Bronchial epithelial cell (primary cell): ENCODE measurements at regions not wholly inside any gene's neighbourhood (a gene's known extent, or its start where the extent isn't known, plus 50 kb on each side); places are given as distances from the start of the nearest gene placed in this dataset.

ENCODE experiments used
- DNase-seq: peaks from one replicate; pipeline ENCODE4 v3.0.0-alpha.2; 2010; ENCODE audit warnings: low read depth
- FAIRE-seq: peaks from 2 replicates; lab custom pipeline; 2011; peaks lifted over from hg19 to GRCh38; lab: Jason Lieb, UNC
- H3K27me3 ChIP-seq: 2 replicates; pipeline ENCODE4 v1.5.1; 2011; ENCODE audit warnings: low read length; ENCODE audit not compliant: control insufficient read depth, insufficient read depth
- H3K36me3 ChIP-seq: 2 replicates; pipeline ENCODE4 v1.5.1; 2011; ENCODE audit warnings: low read length; ENCODE audit not compliant: control insufficient read depth, insufficient read depth
- H3K4me3 ChIP-seq: 2 replicates; pipeline ENCODE4 v1.5.1; 2011; ENCODE audit warnings: mild to moderate bottlenecking, low read depth, low read length, control low read depth
- CTCF ChIP-seq: IDR thresholded peaks from 2 replicates; pipeline ENCODE4 v1.5.1; 2011; ENCODE audit warnings: mild to moderate bottlenecking, moderate library complexity, low read length, control low read depth, inconsistent platforms; ENCODE audit not compliant: insufficient read depth, severe bottlenecking

- no peak for FAIRE-seq
- H3K36me3 ChIP-seq, result no peaks in the 10 kb centered on the region
- TF ChIP-seq CTCF, result no peak
- H3K4me3 ChIP-seq, result no peak overlapping the region
- DNase-seq, result no peak
- peaks cover 3% of the 10 kb centered on the region for H3K27me3 ChIP-seq
Measured at GRCh38 chr1:25055961-25056360, 125.9 kb upstream of the RUNX3 start.

DNA sequence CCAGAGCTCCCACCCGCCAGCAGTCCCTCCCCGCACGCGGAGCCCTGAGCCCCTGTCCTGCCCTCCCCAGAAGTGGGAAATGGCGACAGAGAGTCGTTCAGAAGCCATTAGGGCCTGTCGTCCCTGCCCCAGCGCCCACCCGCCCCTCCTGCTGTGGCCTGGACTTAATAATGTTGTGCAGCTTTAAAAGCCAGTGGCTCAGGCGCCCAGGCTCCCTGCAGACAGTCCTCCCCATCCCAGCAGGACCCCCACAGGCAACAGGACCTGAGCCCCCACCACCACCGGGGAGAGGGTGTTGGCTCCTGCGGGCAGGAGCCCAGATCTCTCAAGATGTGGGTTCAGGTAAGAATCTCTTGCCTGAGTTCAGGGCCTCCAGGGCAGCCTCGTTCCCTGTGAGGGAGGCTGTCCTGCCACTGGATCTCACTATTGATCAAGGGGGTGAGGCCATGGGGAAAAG, 125.3 kb upstream of the RUNX3 start:
- peaks cover 3% of the 10 kb centered on the region for H3K27me3 ChIP-seq
- FAIRE-seq, result no peak

GRCh38 chr1:25054526-25055323, 124.6 kb upstream of the RUNX3 start:
- FAIRE-seq, result no peak
- no peak for TF ChIP-seq CTCF
- Histone ChIP-seq H3K27me3 (peaks cover 3% of the 10 kb centered on the region), H3K4me3 (no peak overlapping the region), H3K36me3 (no peaks in the 10 kb centered on the region)
- no peak for DNase-seq

More for the DNA sequence above, 125.3 kb upstream of the RUNX3 start:
- no peak for TF ChIP-seq CTCF
- Histone ChIP-seq H3K4me3 (no peak overlapping the region), H3K36me3 (no peaks in the 10 kb centered on the region)
- no peak for DNase-seq

DNA sequence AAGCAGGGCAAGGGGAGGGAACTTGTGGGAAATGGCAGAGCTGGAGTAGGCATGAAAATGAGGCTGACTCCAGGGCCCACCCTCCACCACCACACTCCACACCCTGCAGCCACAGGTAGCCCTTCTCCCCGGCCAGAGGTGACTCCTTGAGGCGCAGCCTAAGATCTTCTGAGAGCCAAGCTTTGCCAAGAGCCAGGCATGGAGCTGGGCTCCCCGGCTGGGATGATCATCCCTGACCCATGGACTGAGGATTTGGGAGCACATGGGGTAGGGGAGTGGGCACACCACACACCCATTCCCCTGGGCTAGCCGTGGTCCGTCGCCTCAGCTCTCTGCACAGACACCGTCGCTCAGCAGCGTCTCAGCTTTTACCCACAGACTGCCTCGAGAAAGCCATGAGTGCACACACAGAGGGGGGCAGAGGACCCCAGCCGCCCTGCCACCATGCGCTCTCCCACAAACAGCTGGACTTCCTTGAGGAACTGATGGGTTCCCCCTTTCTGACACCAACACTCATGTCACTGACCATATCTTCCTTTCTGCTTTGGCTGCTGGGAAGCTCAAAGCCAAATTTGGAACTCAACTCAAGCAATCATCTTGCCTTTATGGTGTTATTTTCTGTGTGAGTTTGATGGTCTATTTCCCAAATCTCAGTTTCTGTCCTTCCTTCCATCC, 123.6 kb upstream of the RUNX3 start:
- no peak for DNase-seq
- H3K4me3 ChIP-seq, result no peak overlapping the region
- no peaks in the 10 kb centered on the region for H3K36me3 ChIP-seq
- TF ChIP-seq CTCF, result no peak
- peaks cover 3% of the 10 kb centered on the region for H3K27me3 ChIP-seq
- no peak for FAIRE-seq

DNA sequence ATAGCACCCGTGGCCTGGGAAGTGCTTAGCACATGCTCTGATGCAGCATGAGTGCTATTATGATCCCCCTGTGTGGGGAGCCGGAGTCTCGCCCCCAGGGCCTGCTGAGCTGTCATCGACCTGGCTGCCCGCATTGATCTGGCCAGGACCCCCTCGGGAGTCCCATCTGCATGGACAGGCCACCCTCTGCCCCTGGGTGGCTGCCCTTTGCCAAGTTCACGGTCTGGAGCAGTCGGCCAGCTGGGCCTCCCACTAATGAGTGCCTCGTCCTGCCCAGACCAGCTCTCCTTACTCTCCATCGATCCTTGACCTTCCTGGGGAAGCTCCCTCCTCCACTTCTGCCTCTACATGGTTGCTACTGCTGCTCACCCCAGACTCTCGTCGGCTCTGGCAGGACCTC, 121.8 kb upstream of the RUNX3 start:
- FAIRE-seq (no peak), DNase-seq (no peak)
- no peak for TF ChIP-seq CTCF
- peaks cover 5% of the 10 kb centered on the region for H3K27me3 ChIP-seq
- H3K4me3 ChIP-seq, result no peak overlapping the region
- H3K36me3 ChIP-seq, result no peaks in the 10 kb centered on the region
